Immature natural killer cell (primary cell): ENCODE measurements at regions not wholly inside any gene's neighbourhood (a gene's known extent, or its start where the extent isn't known, plus 50 kb on each side); places are given as distances from the start of the nearest gene placed in this dataset.
A peak's percentile ranks its signal among the peaks of the same experiment; 100 is the strongest.

ENCODE experiments used
- DNase-seq, 3 donors: peaks; one replicate each; pipeline ENCODE4 v3.0.0; 2022; ENCODE audit warnings: mixed read lengths in 1 of 3
- H3K27ac Mint-ChIP-seq, 6 donors: one replicate each; pipeline ENCODE4 v1.8.0; 2020; ENCODE audit warnings: mixed read lengths in 6 of 6, mild to moderate bottlenecking in 5 of 6, inconsistent platforms in 4 of 6, moderate library complexity in 3 of 6
- H3K27me3 Mint-ChIP-seq, 3 donors: one replicate each; pipeline ENCODE4 v1.8.0; 2020 to 2021; ENCODE audit warnings: low read depth in 3 of 3, mild to moderate bottlenecking in 3 of 3, mixed read lengths in 3 of 3, moderate library complexity in 3 of 3, inconsistent platforms in 1 of 3
- H3K36me3 Mint-ChIP-seq, 3 donors: one replicate each; pipeline ENCODE4 v1.8.0; 2020; ENCODE audit warnings: mixed read lengths in 3 of 3, inconsistent platforms in 2 of 3, mild to moderate bottlenecking in 2 of 3
- H3K4me1 Mint-ChIP-seq, 2 donors: one replicate each; pipeline ENCODE4 v1.8.0; 2020; ENCODE audit warnings: inconsistent platforms in 2 of 2, mild to moderate bottlenecking in 2 of 2, mixed read lengths in 2 of 2, moderate library complexity in 1 of 2
- H3K4me3 Mint-ChIP-seq, 5 donors: one replicate each; pipeline ENCODE4 v1.8.0; 2020; ENCODE audit warnings: mild to moderate bottlenecking in 5 of 5, mixed read lengths in 5 of 5, inconsistent platforms in 3 of 5, moderate library complexity in 3 of 5
- H3K9me3 Mint-ChIP-seq, 6 donors: one replicate each; pipeline ENCODE4 v1.8.0; 2020; ENCODE audit warnings: mild to moderate bottlenecking in 6 of 6, mixed read lengths in 6 of 6, inconsistent platforms in 4 of 6, moderate library complexity in 3 of 6

DNA sequence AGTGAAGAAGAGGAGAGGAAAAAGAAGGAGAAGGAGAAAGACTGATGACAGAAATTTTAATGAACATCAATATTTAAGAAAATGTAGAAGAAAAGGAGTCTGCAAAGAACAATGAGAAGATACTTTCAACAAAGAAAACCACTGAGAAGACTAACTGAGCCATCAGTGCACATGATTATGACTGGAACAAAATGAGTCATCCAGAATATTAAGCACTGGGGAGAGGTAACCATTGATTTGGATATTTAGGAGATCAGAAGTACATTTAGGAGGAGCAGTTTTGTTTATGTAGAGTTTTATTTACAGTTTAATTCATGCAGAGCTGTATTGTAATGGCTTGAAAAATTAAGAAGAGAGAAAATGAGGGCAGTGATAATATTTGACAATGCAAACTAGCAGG is 159.1 kb downstream of the C12orf50 start:
- DNase-seq = no peak

DNA sequence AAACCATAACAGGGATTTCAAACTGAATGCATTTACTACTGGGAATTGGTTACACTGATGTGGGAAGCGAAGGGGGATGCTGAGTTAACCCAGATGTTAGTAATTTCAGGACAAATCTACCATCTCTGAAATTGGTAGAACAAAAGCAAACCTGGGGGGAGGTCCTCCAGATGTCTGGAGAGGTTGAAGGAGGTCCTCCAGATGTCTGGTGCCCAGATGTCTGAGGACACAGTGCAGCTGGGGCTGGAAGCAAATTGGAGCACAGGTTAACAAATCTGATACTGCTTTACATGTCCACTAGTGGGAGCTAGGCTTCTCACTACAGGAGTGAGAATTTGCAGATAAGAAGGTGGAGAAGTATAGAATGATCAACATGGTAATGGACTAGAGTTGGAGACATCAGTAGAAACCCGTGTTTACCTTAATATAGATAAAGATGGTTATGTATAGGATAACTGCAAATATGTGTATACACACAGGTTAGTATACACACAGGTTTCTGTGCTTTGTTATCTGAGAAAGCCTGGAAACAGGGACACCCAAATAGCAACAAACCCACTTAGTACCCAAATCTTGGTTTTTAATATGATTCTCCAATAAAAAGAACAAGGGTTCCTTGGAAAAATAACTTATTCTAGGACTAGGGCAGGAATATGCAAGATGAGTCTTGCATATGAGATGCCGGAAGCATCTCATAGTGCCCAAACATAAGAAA is 162.5 kb downstream of the C12orf50 start:
- Mint-ChIP-seq H3K27me3 (no peaks in the 10 kb centered on the region), H3K9me3 (peaks cover 0 to 12% (median 3%) of the 10 kb centered on the region in 6 donors), H3K4me1 (no peaks in the 10 kb centered on the region), H3K4me3 (no peak overlapping the region), H3K36me3 (no peaks in the 10 kb centered on the region), H3K27ac (no peak overlapping the region)
- no peak for DNase-seq

More for the DNA sequence above, 159.1 kb downstream of the C12orf50 start:
- H3K4me1 Mint-ChIP-seq = no peaks in the 10 kb centered on the region
- peaks cover 0 to 26% (median 5%) of the 10 kb centered on the region in 6 donors for H3K9me3 Mint-ChIP-seq
- H3K27ac Mint-ChIP-seq = no peak overlapping the region
- no peak overlapping the region for H3K4me3 Mint-ChIP-seq
- peaks cover 0 to 3% (median 0%) of the 10 kb centered on the region in 3 donors for H3K27me3 Mint-ChIP-seq
- H3K36me3 Mint-ChIP-seq = no peaks in the 10 kb centered on the region

DNA sequence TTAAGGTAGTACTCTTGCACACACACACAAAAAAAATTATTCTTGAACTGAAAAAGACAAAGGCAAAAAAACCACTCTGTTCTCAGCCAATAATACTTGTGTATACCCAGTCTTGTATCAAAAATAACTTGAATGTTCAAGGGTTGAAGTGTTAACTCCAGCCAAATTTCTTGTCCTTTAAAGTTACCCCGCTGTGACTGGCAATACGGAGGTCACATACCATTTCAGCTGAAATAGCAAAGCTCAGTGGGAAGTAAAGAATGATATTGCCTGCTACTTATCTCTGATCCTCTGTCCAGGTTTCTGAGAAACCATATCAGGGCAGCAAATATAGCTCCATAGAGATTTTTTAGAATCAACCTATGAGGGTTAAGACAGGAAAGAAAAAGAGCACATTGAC is 167.4 kb downstream of the C12orf50 start:
- H3K36me3 Mint-ChIP-seq = no peaks in the 10 kb centered on the region
- H3K9me3 Mint-ChIP-seq = peaks cover 0 to 6% (median under 1%) of the 10 kb centered on the region in 6 donors
- H3K4me3 Mint-ChIP-seq = no peak overlapping the region
- DNase-seq = no peak
- H3K4me1 Mint-ChIP-seq = no peaks in the 10 kb centered on the region
- H3K27me3 Mint-ChIP-seq = no peaks in the 10 kb centered on the region
- H3K27ac Mint-ChIP-seq = no peak overlapping the region

DNA sequence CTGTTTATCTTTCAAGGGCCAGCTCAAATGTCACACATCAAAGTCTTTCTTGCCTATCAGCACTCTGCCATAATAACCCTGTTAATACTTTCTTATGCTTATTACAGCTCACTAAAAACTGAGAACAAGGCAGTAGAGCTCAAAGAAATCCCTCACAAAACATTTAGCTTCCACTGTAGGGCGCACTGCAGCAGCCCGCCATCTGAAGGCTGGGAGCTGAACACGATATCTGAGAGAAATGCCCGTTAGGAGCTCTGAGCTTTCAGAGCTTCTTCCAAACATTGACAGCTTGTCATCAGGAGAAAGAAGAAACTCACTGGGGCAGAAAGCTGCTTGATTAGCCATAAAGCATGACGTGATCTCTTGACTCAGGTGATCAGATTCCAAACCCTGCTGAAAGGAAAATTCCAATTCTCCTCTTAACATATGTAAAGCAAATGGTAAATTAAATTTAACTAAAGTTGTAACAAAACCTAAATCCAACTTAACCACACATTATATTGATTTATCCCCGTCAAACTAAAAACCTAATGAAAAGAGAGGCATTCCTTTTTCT is 175.7 kb downstream of the C12orf50 start:
- peaks cover 0 to 2% (median 0%) of the 10 kb centered on the region in 3 donors for H3K27me3 Mint-ChIP-seq

DNA sequence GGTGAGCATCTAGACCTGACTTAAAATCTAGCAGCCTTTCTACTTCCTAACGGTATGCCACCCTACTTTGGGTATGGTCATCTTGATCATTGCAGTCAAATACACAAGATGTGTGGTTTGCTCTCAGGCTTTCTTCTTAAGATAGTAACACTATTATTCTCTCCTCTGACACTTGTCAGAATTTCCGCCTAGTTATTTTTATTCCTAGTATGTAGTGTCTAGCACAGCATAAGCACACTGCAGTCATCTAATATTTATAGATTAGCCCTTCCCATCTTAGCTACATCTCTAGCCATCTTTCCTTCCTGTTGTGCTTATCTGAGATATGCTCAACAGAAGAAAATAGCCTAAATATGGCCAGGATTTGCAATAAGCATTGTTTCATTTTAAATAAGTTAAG is 180.1 kb downstream of the C12orf50 start:
- Mint-ChIP-seq H3K4me3 (no peak overlapping the region), H3K27me3 (peaks cover 0 to 2% (median 0%) of the 10 kb centered on the region in 3 donors), H3K36me3 (no peaks in the 10 kb centered on the region), H3K9me3 (peaks cover 0 to 5% (median under 1%) of the 10 kb centered on the region in 6 donors), H3K4me1 (no peaks in the 10 kb centered on the region), H3K27ac (no peak overlapping the region)
- no peak for DNase-seq

More for the DNA sequence above, 175.7 kb downstream of the C12orf50 start:
- H3K27ac Mint-ChIP-seq = no peak overlapping the region
- H3K4me1 Mint-ChIP-seq = no peaks in the 10 kb centered on the region
- no peak for DNase-seq
- H3K9me3 Mint-ChIP-seq = peaks cover 0 to 5% (median 0%) of the 10 kb centered on the region in 6 donors
- H3K4me3 Mint-ChIP-seq = no peak overlapping the region
- no peaks in the 10 kb centered on the region for H3K36me3 Mint-ChIP-seq

DNA sequence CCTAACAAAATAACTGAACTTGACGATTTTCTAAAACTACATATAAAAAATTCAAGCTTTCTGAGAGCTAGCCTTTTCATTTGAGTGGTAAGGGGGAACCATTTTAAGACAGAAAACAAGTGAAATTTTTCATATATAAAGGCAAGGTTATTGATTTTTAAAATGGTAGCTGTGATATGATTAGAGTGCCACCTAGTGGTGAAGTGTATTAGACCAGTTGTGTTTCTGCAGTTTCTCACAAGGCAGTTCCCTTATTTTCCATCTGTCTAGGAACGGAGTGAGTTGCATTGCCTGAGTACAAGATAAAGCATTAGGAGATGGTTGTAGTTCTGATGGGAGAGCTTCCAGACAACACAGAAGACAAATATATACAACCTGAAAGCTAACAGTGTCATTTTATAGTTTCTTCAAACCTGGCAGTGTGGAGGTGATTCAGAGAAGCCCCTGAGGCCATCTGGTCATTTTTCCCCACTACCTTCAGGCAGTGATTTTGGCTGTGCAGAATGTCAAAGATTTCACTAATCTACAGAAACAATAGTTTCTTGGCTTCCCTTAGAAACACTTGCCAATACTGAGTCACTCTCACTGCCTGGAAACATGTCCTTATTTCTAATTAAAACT is 180.8 kb downstream of the C12orf50 start:
- peaks cover 0 to 5% (median 0%) of the 10 kb centered on the region in 6 donors for H3K9me3 Mint-ChIP-seq
- no peak overlapping the region for H3K27ac Mint-ChIP-seq
- peak in 2 of 3 donors; percentile 2 to 3 for DNase-seq

DNA sequence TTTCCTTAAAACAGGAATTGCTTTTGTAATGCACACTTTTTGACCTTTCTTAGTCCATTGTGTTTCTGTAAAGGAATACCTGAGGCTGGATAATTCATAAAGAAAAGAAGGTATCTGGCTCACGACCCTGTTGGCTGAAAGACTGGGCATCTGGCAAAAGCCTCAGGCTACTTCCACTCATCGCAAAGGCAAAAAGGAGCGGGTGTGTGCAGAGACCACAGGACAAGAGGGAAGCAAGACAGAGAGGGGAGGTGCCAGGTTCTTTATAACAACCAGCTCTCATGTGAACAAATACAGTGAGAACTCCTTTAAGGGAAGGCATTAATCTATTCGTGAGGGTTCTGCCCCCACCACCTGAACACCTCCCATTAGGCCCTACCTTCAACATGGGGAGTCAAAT is 182.1 kb downstream of the C12orf50 start:
- Mint-ChIP-seq H3K36me3 (no peaks in the 10 kb centered on the region), H3K4me1 (no peaks in the 10 kb centered on the region), H3K4me3 (no peak overlapping the region), H3K9me3 (peaks cover 0 to 8% (median 0%) of the 10 kb centered on the region in 6 donors), H3K27me3 (peaks cover 0 to 2% (median under 1%) of the 10 kb centered on the region in 3 donors), H3K27ac (no peak overlapping the region)
- DNase-seq = no peak

More for the DNA sequence above, 180.8 kb downstream of the C12orf50 start:
- no peaks in the 10 kb centered on the region for H3K4me1 Mint-ChIP-seq
- H3K4me3 Mint-ChIP-seq = no peak overlapping the region
- H3K27me3 Mint-ChIP-seq = peaks cover 0 to 2% (median 0%) of the 10 kb centered on the region in 3 donors
- H3K36me3 Mint-ChIP-seq = no peaks in the 10 kb centered on the region

- Mint-ChIP-seq H3K27ac (no peak overlapping the region), H3K9me3 (peaks cover 0 to 5% (median 0%) of the 10 kb centered on the region in 6 donors), H3K27me3 (peaks cover 0 to 2% (median 2%) of the 10 kb centered on the region in 3 donors), H3K36me3 (no peaks in the 10 kb centered on the region), H3K4me3 (no peak overlapping the region), H3K4me1 (no peaks in the 10 kb centered on the region)
- no peak for DNase-seq
Observed at GRCh38 chr12:87846045-87846444, 183.2 kb downstream of the C12orf50 start.

- Mint-ChIP-seq H3K4me3 (no peak overlapping the region), H3K9me3 (peaks cover 0 to 8% (median 1%) of the 10 kb centered on the region in 6 donors), H3K36me3 (no peaks in the 10 kb centered on the region), H3K4me1 (no peaks in the 10 kb centered on the region), H3K27me3 (peaks cover 0 to 2% (median 2%) of the 10 kb centered on the region in 3 donors), H3K27ac (no peak overlapping the region)
- no peak for DNase-seq
Observed at GRCh38 chr12:87841935-87842334, 187.3 kb downstream of the C12orf50 start.

- Mint-ChIP-seq H3K36me3 (no peaks in the 10 kb centered on the region), H3K4me3 (no peak overlapping the region), H3K27ac (no peak overlapping the region), H3K4me1 (no peaks in the 10 kb centered on the region), H3K9me3 (peaks cover 0 to 13% (median 5%) of the 10 kb centered on the region in 6 donors), H3K27me3 (peaks cover 0 to 2% (median 0%) of the 10 kb centered on the region in 3 donors)
- no peak for DNase-seq
Observed at GRCh38 chr12:87836190-87836589, 193.0 kb downstream of the C12orf50 start.

DNA sequence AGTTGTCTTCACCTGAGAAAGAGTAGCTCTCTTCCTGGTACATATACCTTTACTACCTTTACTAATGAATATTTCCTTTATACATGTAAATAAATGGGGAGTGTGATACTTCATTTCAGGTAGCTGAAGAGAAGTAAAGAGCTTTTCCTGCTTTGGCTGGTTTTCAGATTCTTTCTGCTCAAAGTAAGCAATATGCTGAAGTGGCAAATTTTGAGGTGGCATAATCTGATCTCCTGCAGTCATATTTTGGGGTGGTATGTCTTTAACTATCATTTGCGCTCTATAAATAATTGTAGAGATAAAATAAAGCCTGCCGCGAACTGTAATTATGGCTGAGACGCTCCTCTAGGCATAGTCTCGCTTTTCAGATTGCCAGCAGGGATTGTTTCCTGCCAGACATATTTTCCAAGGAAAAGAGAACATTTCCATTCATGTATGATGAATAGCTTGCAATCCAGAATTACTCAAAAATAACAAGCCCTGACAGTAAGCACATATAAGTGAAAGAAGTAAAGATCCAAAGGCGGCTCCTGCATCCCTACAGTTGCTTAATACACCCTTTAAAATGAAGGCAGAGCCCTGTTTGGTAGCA is 200.7 kb downstream of the C12orf50 start:
- no peaks in the 10 kb centered on the region for H3K27me3 Mint-ChIP-seq
- no peaks in the 10 kb centered on the region for H3K36me3 Mint-ChIP-seq
- H3K4me3 Mint-ChIP-seq = no peak overlapping the region
- DNase-seq = no peak
- peaks cover 0 to 15% (median 3%) of the 10 kb centered on the region in 6 donors for H3K9me3 Mint-ChIP-seq
- H3K4me1 Mint-ChIP-seq = no peaks in the 10 kb centered on the region
- H3K27ac Mint-ChIP-seq = no peak overlapping the region

GRCh38 chr12:87827638-87828264 is 201.4 kb downstream of the C12orf50 start:
- DNase-seq = no peak
- H3K4me1 Mint-ChIP-seq = no peaks in the 10 kb centered on the region
- no peaks in the 10 kb centered on the region for H3K27me3 Mint-ChIP-seq
- H3K9me3 Mint-ChIP-seq = peaks cover 0 to 15% (median 3%) of the 10 kb centered on the region in 6 donors
- no peaks in the 10 kb centered on the region for H3K36me3 Mint-ChIP-seq
- no peak overlapping the region for H3K27ac Mint-ChIP-seq
- no peak overlapping the region for H3K4me3 Mint-ChIP-seq

DNA sequence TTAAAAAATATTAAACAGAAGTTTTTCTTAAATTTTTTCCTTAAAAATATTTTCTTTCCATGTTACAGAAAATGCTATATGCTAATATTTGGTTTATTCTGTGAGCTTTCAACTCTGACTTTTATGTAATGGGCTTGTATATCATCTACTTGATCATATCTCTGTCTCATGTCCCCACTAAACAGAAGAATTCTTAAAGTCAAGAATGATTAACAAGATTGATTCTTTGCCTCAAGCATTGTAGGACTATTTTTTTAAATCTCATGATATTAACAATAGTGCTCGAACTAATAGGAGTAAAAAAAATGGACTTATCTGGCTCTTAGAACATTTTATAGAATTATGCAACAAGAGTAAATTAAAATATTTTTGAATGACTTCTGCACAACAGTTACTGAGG is 206.3 kb downstream of the C12orf50 start:
- Mint-ChIP-seq H3K9me3 (peaks cover 0 to 13% (median 2%) of the 10 kb centered on the region in 6 donors), H3K4me1 (no peaks in the 10 kb centered on the region), H3K4me3 (no peak overlapping the region), H3K36me3 (no peaks in the 10 kb centered on the region), H3K27ac (no peak overlapping the region), H3K27me3 (peaks cover 0 to 2% (median 0%) of the 10 kb centered on the region in 3 donors)
- no peak for DNase-seq
